Small intestine (tissue), 7 donors: ENCODE measurements at regions not wholly inside any gene's neighbourhood (a gene's known extent, or its start where the extent isn't known, plus 50 kb on each side); places are given as distances from the start of the nearest gene placed in this dataset.
"Not testable (repeated sequence)": the region's sequence is repeated elsewhere in the genome, so short reads cannot be mapped to it uniquely, and the experiment has no call there.

Source experiments
- DNase-seq, 2 donors: peaks; one replicate each; pipeline versions ENCODE4 v3.0.0 to v3.0.0-alpha.2; 2013
- FAIRE-seq: peaks from 2 replicates; lab custom pipeline; 2012; peaks lifted over from hg19 to GRCh38; lab: Jason Lieb, UNC
- H3K27ac ChIP-seq, 3 donors: one replicate each; pipeline ENCODE4 v1.5.1; 2013; ENCODE audit warnings: low read length in 2 of 3, mild to moderate bottlenecking in 2 of 3, control low read depth in 1 of 3, inconsistent platforms in 1 of 3, low read depth in 1 of 3, moderate library complexity in 1 of 3
- H3K27me3 ChIP-seq, 3 donors: one replicate each; pipeline ENCODE4 v1.6.1; 2013; ENCODE audit warnings: low read length in 3 of 3, inconsistent platforms in 1 of 3; ENCODE audit not compliant: control insufficient read depth in 3 of 3, insufficient read depth in 3 of 3
- H3K36me3 ChIP-seq, 3 donors: one replicate each; pipeline ENCODE4 v1.6.1; 2013; ENCODE audit warnings: low read length in 3 of 3, inconsistent platforms in 1 of 3, low read depth in 1 of 3, mild to moderate bottlenecking in 1 of 3, moderate library complexity in 1 of 3; ENCODE audit not compliant: control insufficient read depth in 3 of 3, insufficient read depth in 2 of 3
- H3K4me1 ChIP-seq, 3 donors: one replicate each; pipeline ENCODE4 v1.6.1; 2013; ENCODE audit warnings: low read length in 2 of 3, inconsistent platforms in 1 of 3, low read depth in 1 of 3, mild to moderate bottlenecking in 1 of 3, moderate library complexity in 1 of 3; ENCODE audit not compliant: control insufficient read depth in 3 of 3, insufficient read depth in 2 of 3
- H3K4me3 ChIP-seq, 3 donors: one replicate each; pipeline ENCODE4 v1.5.1; 2013; ENCODE audit warnings: low read length in 3 of 3, control low read depth in 1 of 3, inconsistent platforms in 1 of 3, low read depth in 1 of 3, mild to moderate bottlenecking in 1 of 3, moderate library complexity in 1 of 3
- H3K9me3 ChIP-seq, 2 donors: one replicate each; pipeline ENCODE4 v1.6.1; 2013; ENCODE audit warnings: low read depth in 1 of 2, low read length in 1 of 2; ENCODE audit not compliant: control insufficient read depth in 2 of 2, insufficient read depth in 1 of 2
- WGBS, 3 donors: extraction: QIAGEN DNeasy Blood & Tissue Kit; methylation state at CpG; one replicate each; pipeline ENCODE4 v1.1.7; 2013; 5-methylcytosine and 5-hydroxymethylcytosine counted together
- donor health status: healthy with polysubstance abuse.
- donor health status: control.
- donor health status: control.
- donor health status: Bipolar disorder and iron deficiency.
- donor health status: healthy.

GRCh38 chr12:47409310-47409987, 296.4 kb downstream of the RPAP3 start:
- H3K27me3 ChIP-seq: no peaks in the 10 kb centered on the region
- H3K4me3 ChIP-seq: no peak overlapping the region
- DNase-seq (no peak), FAIRE-seq (no peak)
- H3K4me1 ChIP-seq: peaks cover 0 to 28% (median 0%) of the 10 kb centered on the region in 3 donors
- no peaks in the 10 kb centered on the region for H3K9me3 ChIP-seq
- 70 to 80% (median 77%) methylated on average over 4 of the region's 4 CpGs for WGBS, 3 donors
- H3K27ac ChIP-seq: no peak overlapping the region
- H3K36me3 ChIP-seq: no peaks in the 10 kb centered on the region

- DNase-seq (peak; percentile 26 to 40), FAIRE-seq (no peak)
- Histone ChIP-seq H3K9me3 (no peaks in the 10 kb centered on the region), H3K4me3 (no peak overlapping the region), H3K4me1 (peaks cover 0 to 18% (median 0%) of the 10 kb centered on the region in 3 donors), H3K27ac (no peak overlapping the region), H3K27me3 (no peaks in the 10 kb centered on the region), H3K36me3 (no peaks in the 10 kb centered on the region)
- 58 to 70% (median 69%) methylated on average over 2 of the region's 2 CpGs for WGBS, 3 donors
These were observed 297.5 kb downstream of the RPAP3 start for GRCh38 chr12:47408171-47408871.

- no peaks in the 10 kb centered on the region for H3K36me3 ChIP-seq
- H3K4me3 ChIP-seq: no peak overlapping the region
- H3K27ac ChIP-seq: no peak overlapping the region
- DNase-seq (no peak), FAIRE-seq (no peak)
- no peaks in the 10 kb centered on the region for H3K9me3 ChIP-seq
- H3K4me1 ChIP-seq: peaks cover 0 to 12% (median 0%) of the 10 kb centered on the region in 3 donors
- WGBS, 3 donors: 56 to 66% (median 63%) methylated on average over 5 of the region's 5 CpGs
- H3K27me3 ChIP-seq: no peaks in the 10 kb centered on the region
These were observed 298.2 kb downstream of the RPAP3 start for GRCh38 chr12:47407463-47408129.

- FAIRE-seq (no peak), DNase-seq (no peak)
- 82 to 93% (median 92%) methylated on average over 1 of the region's 1 CpG for WGBS, 3 donors
- H3K27ac ChIP-seq: no peak overlapping the region
- H3K4me3 ChIP-seq: no peak overlapping the region
- no peaks in the 10 kb centered on the region for H3K36me3 ChIP-seq
- no peaks in the 10 kb centered on the region for H3K9me3 ChIP-seq
- H3K27me3 ChIP-seq: no peaks in the 10 kb centered on the region
- H3K4me1 ChIP-seq: peaks cover 0 to 4% (median 0%) of the 10 kb centered on the region in 3 donors
These were observed 302.1 kb downstream of the RPAP3 start for GRCh38 chr12:47403681-47404080.

GRCh38 chr12:47401196-47401595, 304.6 kb downstream of the RPAP3 start:
- not testable (repeated sequence) for H3K4me3 ChIP-seq, H3K27me3 ChIP-seq, H3K27ac ChIP-seq, H3K4me1 ChIP-seq, DNase-seq, FAIRE-seq, H3K36me3 ChIP-seq
- H3K9me3 ChIP-seq: peaks cover 0 to 18% of the 10 kb centered on the region in 2 donors
- WGBS, 3 donors: 58 to 78% (median 68%) methylated on average over 3 of the region's 3 CpGs

- FAIRE-seq (no peak), DNase-seq (no peak)
- 68 to 87% (median 79%) methylated on average over 1 of the region's 1 CpG for WGBS, 3 donors
- H3K36me3 ChIP-seq: peaks cover 0 to 3% (median 0%) of the 10 kb centered on the region in 3 donors
- no peaks in the 10 kb centered on the region for H3K27me3 ChIP-seq
- H3K4me1 ChIP-seq: no peaks in the 10 kb centered on the region
- H3K4me3 ChIP-seq: no peak overlapping the region
- peaks cover 0 to 18% of the 10 kb centered on the region in 2 donors for H3K9me3 ChIP-seq
- H3K27ac ChIP-seq: no peak overlapping the region
These were observed 305.6 kb downstream of the RPAP3 start for GRCh38 chr12:47400266-47400665.

GRCh38 chr12:47397664-47398281, 308.1 kb downstream of the RPAP3 start:
- Histone ChIP-seq H3K27ac (no peak overlapping the region), H3K36me3 (peaks cover 0 to 3% (median 0%) of the 10 kb centered on the region in 3 donors), H3K4me1 (peaks cover 0 to 5% (median 0%) of the 10 kb centered on the region in 3 donors), H3K9me3 (peaks cover 0 to 18% of the 10 kb centered on the region in 2 donors), H3K27me3 (no peaks in the 10 kb centered on the region), H3K4me3 (no peak overlapping the region)
- FAIRE-seq: no peak
- peak in 1 of 2 donors; percentile 24 for DNase-seq
- 57 to 62% (median 60%) methylated on average over 4 of the region's 4 CpGs for WGBS, 3 donors
